PFSK-1 (cell line): ENCODE measurements at regions not wholly inside any gene's neighbourhood (a gene's known extent, or its start where the extent isn't known, plus 50 kb on each side); places are given as distances from the start of the nearest gene placed in this dataset.

ENCODE experiments used
- POLR2AphosphoS5 ChIP-seq: IDR thresholded peaks from 2 replicates; pipeline ENCODE4 v1.6.1; 2012; ENCODE audit warnings: low read depth, mild to moderate bottlenecking, control low read depth, low read length, moderate library complexity
- REST ChIP-seq, 2 experiments: IDR thresholded peaks; 2 replicates each; pipeline versions ENCODE4 v1.6.1 to v1.8.0; 2011 to 2012; ENCODE audit warnings: low read depth in 2 of 2, low read length in 2 of 2, control low read depth in 1 of 2, inconsistent platforms in 1 of 2, mild to moderate bottlenecking in 1 of 2, moderate library complexity in 1 of 2; ENCODE audit not compliant: insufficient read depth in 1 of 2
- SIN3A ChIP-seq: IDR thresholded peaks from 2 replicates; pipeline ENCODE4 v1.6.1; 2012; ENCODE audit warnings: mild to moderate bottlenecking, low read length, moderate library complexity, borderline replicate concordance; ENCODE audit not compliant: insufficient read depth
- TAF1 ChIP-seq: IDR thresholded peaks from 2 replicates; pipeline ENCODE4 v1.6.1; 2012; ENCODE audit warnings: low read length, control low read depth, borderline replicate concordance; ENCODE audit not compliant: insufficient read depth

- TF ChIP-seq REST (IDR thresholded peaks at IDR 0.05; ENCODE audit: insufficient read depth in 1 of 2, low read depth in 2 of 2, low read length in 2 of 2) (no peak), POLR2AphosphoS5 (no peak), SIN3A (no peak), TAF1 (no peak)
These were observed 50.5 kb upstream of the CD99 start for GRCh38 chrX:2640436-2641150.
